ENCODE measurements at regions not wholly inside any gene's neighbourhood (a gene's known extent, or its start where the extent isn't known, plus 50 kb on each side); places are given as distances from the start of the nearest gene placed in this dataset.

DNA sequence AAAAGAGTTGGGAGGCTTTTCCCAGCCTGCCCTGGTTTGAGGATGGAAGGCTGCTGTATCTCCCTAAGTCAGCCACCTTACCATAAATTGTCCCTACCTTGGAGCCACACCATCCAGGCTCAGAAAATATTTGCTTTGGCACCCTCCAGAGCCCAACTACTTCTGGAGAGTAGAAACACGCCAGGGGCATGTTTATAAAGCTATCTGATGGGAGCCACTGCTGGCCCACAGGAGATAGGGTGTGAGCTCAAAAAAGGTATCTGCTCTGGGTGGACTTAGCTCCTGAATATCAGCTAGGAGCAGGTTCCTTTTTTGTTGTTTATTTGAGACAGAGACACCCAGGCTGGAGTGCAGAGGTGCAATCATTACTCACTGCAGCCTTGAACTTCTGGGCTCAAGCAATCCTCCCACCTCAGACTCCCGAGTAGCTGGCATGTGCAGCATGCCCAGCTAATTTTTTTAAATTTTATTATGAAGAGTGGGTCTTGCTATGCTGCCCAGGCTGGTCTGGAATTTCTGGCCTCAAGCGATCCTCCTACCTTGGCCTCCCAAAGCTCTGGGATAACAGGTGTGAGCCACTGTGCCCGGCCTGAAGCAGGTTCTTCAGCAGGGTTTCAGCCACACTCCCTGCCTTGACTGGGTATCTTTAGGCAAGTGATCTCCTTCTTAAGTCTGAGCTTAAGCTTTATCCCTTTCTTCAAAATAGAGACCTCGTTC is 147.1 kb downstream of the SALL1 start:
- Histone ChIP-seq H3K27ac (no peak overlapping the region), H3K4me3 (no peak overlapping the region), H3K4me1 (no peaks in the 10 kb centered on the region), H3K9me3 (no peaks in the 10 kb centered on the region), H3K27me3 (no peaks in the 10 kb centered on the region), H3K36me3 (no peaks in the 10 kb centered on the region)
- no peak for DNase-seq
- TF ChIP-seq POLR2A (IDR thresholded peaks at IDR 0.05) (no peak), CTCF (IDR thresholded peaks at IDR 0.05) (no peak)

DNA sequence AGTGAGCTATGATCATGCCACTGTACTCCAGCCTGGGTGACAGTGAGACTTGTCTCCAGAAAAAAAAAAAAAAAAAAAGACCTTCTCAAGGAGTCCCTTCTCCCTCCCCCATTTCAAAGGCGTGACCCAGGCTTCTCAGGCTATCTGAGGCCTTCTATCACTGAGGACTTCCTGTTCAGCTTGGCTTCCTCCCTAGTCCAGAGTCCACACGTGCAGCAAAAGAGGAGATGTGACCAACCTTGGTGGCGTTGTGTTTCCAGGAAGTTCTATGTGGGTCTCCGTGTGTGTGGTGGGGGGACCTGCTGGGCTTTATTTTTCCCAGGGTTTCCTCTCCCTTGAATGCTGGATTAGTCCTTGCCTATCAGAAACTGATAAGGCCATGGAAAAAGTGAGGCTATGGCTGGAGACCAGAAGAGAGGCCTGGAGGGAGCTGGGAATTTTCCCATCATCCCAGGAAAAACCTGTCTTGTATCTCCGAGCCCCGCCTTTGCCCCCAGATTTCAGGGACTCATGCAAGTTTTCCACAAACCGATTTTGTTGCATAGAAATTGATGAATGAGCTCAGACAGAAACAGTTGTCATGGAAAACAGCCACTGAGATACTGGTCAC is 148.1 kb downstream of the SALL1 start:
- TF ChIP-seq CTCF (IDR thresholded peaks at IDR 0.05) = no peak
- TF ChIP-seq POLR2A (IDR thresholded peaks at IDR 0.05) = no peak
- H3K9me3 ChIP-seq = no peaks in the 10 kb centered on the region
- H3K27ac ChIP-seq = no peak overlapping the region
- H3K4me1 ChIP-seq = no peaks in the 10 kb centered on the region
- no peaks in the 10 kb centered on the region for H3K27me3 ChIP-seq
- H3K4me3 ChIP-seq = no peak overlapping the region
- H3K36me3 ChIP-seq = no peaks in the 10 kb centered on the region
- no peak for DNase-seq

DNA sequence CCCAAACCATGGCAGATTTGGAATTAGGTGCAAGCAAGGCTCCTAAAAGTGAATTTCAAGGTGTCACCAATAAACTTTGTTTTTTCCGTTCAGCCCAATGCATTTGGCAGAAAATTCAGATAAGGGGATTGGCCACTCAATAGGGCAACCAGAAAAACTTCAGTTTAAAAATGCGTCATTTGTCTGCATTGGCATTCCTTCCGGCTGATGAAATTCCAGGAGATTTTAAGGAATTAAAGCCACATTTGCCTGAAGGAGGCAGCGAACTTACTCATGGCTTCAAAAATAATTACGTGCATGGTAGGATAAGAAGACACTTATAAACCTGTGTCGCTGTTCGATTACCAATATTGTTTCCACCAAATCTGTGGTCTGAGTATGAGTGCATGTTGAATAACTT is 151.9 kb downstream of the SALL1 start:
- no peak for DNase-seq

DNA sequence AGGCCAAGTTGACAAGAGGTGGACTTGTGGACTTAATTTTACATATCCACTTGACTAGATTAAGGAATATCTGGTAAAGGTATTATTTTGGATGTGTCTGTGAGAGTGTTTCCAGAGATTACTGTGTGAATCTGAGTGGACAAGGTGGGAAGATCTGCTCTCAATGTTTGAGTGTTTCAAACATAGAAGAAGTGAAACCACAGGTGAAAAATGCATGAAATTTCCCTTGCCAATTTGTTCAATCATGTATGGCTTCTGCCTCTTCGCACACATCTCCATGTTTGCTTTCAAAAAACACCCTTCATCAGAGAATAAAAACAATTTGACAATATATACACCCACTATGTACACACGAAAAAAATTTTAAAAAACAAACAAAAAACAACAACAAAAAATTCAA is 152.7 kb downstream of the SALL1 start:
- Histone ChIP-seq H3K27ac (no peak overlapping the region), H3K9me3 (no peaks in the 10 kb centered on the region), H3K4me1 (no peaks in the 10 kb centered on the region), H3K36me3 (no peaks in the 10 kb centered on the region), H3K4me3 (no peak overlapping the region), H3K27me3 (no peaks in the 10 kb centered on the region)
- DNase-seq = no peak
- TF ChIP-seq CTCF (IDR thresholded peaks at IDR 0.05) (no peak), POLR2A (IDR thresholded peaks at IDR 0.05) (no peak)

More for the DNA sequence above, 151.9 kb downstream of the SALL1 start:
- Histone ChIP-seq H3K4me1 (no peaks in the 10 kb centered on the region), H3K36me3 (no peaks in the 10 kb centered on the region), H3K27me3 (no peaks in the 10 kb centered on the region), H3K27ac (no peak overlapping the region), H3K4me3 (no peak overlapping the region), H3K9me3 (no peaks in the 10 kb centered on the region)
- TF ChIP-seq POLR2A (IDR thresholded peaks at IDR 0.05) = no peak
- no peak for TF ChIP-seq CTCF (IDR thresholded peaks at IDR 0.05)

- no peaks in the 10 kb centered on the region for H3K27me3 ChIP-seq
These were observed 153.4 kb downstream of the SALL1 start for GRCh38 chr16:50997679-50998078.

More at GRCh38 chr16:50997679-50998078, 153.4 kb downstream of the SALL1 start:
- Histone ChIP-seq H3K36me3 (no peaks in the 10 kb centered on the region), H3K27ac (no peak overlapping the region), H3K9me3 (no peaks in the 10 kb centered on the region), H3K4me1 (no peaks in the 10 kb centered on the region), H3K4me3 (no peak overlapping the region)
- DNase-seq = no peak
- TF ChIP-seq CTCF (IDR thresholded peaks at IDR 0.05) (no peak), POLR2A (IDR thresholded peaks at IDR 0.05) (no peak)
